CD4-positive, alpha-beta T cell treated with Interferon gamma for 1 hour (primary cell): ENCODE measurements at regions not wholly inside any gene's neighbourhood (a gene's known extent, or its start where the extent isn't known, plus 50 kb on each side); places are given as distances from the start of the nearest gene placed in this dataset.
"Not testable (repeated sequence)": the region's sequence is repeated elsewhere in the genome, so short reads cannot be mapped to it uniquely, and the experiment has no call there.

Experiments
- DNase-seq: peaks from one replicate; pipeline ENCODE4 v3.0.0-alpha.2; 2020

GRCh38 chr16:26909623-26910022, 157.1 kb upstream of the C16orf82 start:
- DNase-seq, result no peak

- no peak for DNase-seq
These were observed 155.3 kb upstream of the C16orf82 start for GRCh38 chr16:26911436-26911835.

GRCh38 chr16:26913851-26914250, 152.9 kb upstream of the C16orf82 start:
- DNase-seq, result no peak

GRCh38 chr16:26930786-26931581, 135.7 kb upstream of the C16orf82 start:
- DNase-seq, result no peak

- no peak for DNase-seq
These were observed 116.1 kb upstream of the C16orf82 start for GRCh38 chr16:26950636-26951035.

- no peak for DNase-seq
These were observed 114.8 kb upstream of the C16orf82 start for GRCh38 chr16:26951950-26952349.

GRCh38 chr16:26952411-26952810, 114.3 kb upstream of the C16orf82 start:
- no peak for DNase-seq

- DNase-seq, result no peak
These were observed 109.4 kb upstream of the C16orf82 start for GRCh38 chr16:26957283-26957859.

GRCh38 chr16:26959416-26960009, 107.2 kb upstream of the C16orf82 start:
- no peak for DNase-seq

- DNase-seq, result no peak
These were observed 105.3 kb upstream of the C16orf82 start for GRCh38 chr16:26961459-26961858.

- DNase-seq, result no peak
These were observed 103.6 kb upstream of the C16orf82 start for GRCh38 chr16:26963109-26963508.

GRCh38 chr16:26969589-26970231, 97.0 kb upstream of the C16orf82 start:
- DNase-seq, result no peak

- no peak for DNase-seq
These were observed 96.4 kb upstream of the C16orf82 start for GRCh38 chr16:26970292-26970691.

- no peak for DNase-seq
These were observed 89.9 kb upstream of the C16orf82 start for GRCh38 chr16:26976873-26977272.

- DNase-seq, result no peak
These were observed 85.3 kb upstream of the C16orf82 start for GRCh38 chr16:26981266-26981938.

GRCh38 chr16:26982422-26982821, 84.3 kb upstream of the C16orf82 start:
- DNase-seq, result no peak

- no peak for DNase-seq
These were observed 83.3 kb upstream of the C16orf82 start for GRCh38 chr16:26983426-26983825.

- no peak for DNase-seq
These were observed 81.3 kb upstream of the C16orf82 start for GRCh38 chr16:26985100-26986065.

- no peak for DNase-seq
These were observed 79.1 kb upstream of the C16orf82 start for GRCh38 chr16:26987597-26988010.

GRCh38 chr16:26988186-26988585, 78.5 kb upstream of the C16orf82 start:
- DNase-seq, result no peak

GRCh38 chr16:26990384-26991120, 76.2 kb upstream of the C16orf82 start:
- not testable (repeated sequence) for DNase-seq
